ENCODE measurements at regions not wholly inside any gene's neighbourhood (a gene's known extent, or its start where the extent isn't known, plus 50 kb on each side); places are given as distances from the start of the nearest gene placed in this dataset.

DNA sequence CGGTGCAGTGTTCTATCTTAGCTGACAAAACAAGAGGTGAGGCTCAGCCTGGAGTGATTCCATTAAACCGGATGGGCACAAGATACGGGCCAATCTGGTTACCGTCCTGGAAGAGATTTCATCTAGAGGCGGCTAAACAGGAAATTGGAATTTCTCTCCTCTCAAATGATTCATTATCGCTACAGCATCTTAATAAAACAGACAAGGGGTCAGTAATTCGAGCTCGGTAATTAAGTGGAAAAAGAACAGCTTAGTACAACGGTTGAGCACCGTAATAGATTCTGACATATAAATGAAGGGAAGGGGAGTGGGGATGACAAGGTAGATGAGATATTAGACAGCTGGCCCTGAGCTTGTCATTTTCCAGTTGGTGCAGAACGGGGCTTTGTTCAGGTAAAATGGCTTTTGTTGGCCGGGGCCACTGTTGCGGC is 137.2 kb downstream of the EDN3 start:
- no peak overlapping the region for H3K27ac ChIP-seq
- H3K27me3 ChIP-seq = peaks cover 0 to 6% of the 10 kb centered on the region in 2 donors
- H3K36me3 ChIP-seq = no peaks in the 10 kb centered on the region
- no peak for DNase-seq (ENCODE audit: low spot score in 2 of 2)
- TF ChIP-seq, protein P1, sequence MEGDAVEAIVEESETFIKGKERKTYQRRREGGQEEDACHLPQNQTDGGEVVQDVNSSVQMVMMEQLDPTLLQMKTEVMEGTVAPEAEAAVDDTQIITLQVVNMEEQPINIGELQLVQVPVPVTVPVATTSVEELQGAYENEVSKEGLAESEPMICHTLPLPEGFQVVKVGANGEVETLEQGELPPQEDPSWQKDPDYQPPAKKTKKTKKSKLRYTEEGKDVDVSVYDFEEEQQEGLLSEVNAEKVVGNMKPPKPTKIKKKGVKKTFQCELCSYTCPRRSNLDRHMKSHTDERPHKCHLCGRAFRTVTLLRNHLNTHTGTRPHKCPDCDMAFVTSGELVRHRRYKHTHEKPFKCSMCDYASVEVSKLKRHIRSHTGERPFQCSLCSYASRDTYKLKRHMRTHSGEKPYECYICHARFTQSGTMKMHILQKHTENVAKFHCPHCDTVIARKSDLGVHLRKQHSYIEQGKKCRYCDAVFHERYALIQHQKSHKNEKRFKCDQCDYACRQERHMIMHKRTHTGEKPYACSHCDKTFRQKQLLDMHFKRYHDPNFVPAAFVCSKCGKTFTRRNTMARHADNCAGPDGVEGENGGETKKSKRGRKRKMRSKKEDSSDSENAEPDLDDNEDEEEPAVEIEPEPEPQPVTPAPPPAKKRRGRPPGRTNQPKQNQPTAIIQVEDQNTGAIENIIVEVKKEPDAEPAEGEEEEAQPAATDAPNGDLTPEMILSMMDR (IDR thresholded peaks at IDR 0.05) = no peak
- TF ChIP-seq EP300 (IDR thresholded peaks at IDR 0.05) = no peak
- TF ChIP-seq POLR2A (IDR thresholded peaks at IDR 0.05) = no peak
- no peak overlapping the region for H3K4me3 ChIP-seq
- H3K4me1 ChIP-seq = no peaks in the 10 kb centered on the region
- no peaks in the 10 kb centered on the region for H3K9me3 ChIP-seq
- WGBS, 2 donors = 77 to 83% methylated on average over 13 of the region's 13 CpGs

DNA sequence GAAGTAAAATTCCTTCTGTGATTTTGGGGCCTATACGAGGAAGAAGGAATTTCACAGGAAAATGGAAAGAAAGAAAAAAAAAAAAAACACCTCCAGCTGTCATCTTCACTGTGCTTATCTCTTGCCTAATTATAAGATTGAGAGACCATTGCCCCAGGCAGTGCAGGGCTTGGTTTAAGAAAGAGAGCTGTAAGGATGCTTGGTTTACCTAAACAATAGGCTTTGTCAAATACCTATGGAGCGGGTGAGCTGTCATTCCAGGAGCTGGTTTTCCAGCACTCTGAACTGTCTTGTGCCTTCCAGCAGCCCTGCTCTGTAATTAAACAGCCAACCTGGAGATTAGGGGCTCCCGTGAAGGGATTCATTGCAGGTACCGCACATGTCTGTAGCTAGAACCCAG is 137.8 kb downstream of the EDN3 start:
- WGBS, 2 donors = 86% methylated on average over 4 of the region's 4 CpGs
- H3K9me3 ChIP-seq = no peaks in the 10 kb centered on the region
- no peak for TF ChIP-seq POLR2A (IDR thresholded peaks at IDR 0.05)
- no peak for TF ChIP-seq EP300 (IDR thresholded peaks at IDR 0.05)
- TF ChIP-seq, protein P1 (IDR thresholded peaks at IDR 0.05) = no peak
- H3K27ac ChIP-seq = no peak overlapping the region
- no peaks in the 10 kb centered on the region for H3K4me1 ChIP-seq
- H3K27me3 ChIP-seq = peaks cover 0 to 6% of the 10 kb centered on the region in 2 donors
- H3K4me3 ChIP-seq = no peak overlapping the region
- H3K36me3 ChIP-seq = no peaks in the 10 kb centered on the region
- DNase-seq (ENCODE audit: low spot score in 2 of 2) = no peak

DNA sequence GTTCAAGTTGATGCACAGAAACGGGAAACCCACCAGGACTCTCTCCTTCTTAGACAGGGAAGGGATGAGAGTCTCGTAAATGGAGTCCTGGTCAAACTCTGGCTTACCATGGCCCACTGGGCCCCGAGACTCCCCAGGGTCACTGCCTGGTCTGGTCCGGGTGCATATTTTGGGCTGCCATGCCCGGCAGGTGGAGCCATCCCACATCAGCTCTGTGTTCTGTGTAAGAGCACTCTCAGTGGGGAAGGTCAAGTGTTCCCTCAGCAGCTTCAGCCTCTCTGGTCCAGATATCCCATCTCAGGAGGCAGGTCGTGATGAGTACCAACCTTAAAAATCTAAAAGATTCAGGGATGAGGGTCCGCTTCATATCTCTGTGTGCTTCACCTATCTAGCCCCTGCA is 138.8 kb downstream of the EDN3 start:
- peaks cover 0 to 9% of the 10 kb centered on the region in 2 donors for H3K27me3 ChIP-seq

DNA sequence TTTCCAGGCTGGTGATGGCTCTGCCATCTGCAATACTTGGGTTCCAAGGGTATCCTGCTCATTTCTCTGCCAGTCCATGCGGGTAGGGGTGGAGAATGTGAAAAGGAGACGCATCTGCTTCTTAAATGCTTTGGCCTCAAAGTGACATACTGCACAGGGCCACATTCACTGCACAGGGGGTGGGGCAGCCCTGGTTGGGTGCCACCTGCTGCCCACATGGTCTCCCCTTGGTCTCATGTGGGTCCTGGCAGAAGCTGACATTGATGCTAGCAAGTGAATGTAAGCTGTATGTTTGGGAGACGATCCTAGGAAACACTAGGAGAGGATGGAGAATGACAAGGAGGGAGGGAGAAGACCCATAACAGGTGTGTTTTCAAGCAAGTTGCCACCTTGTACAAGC is 140.9 kb downstream of the EDN3 start:
- Histone ChIP-seq H3K9me3 (no peaks in the 10 kb centered on the region), H3K27me3 (peaks cover 0 to 23% of the 10 kb centered on the region in 2 donors), H3K27ac (no peak overlapping the region), H3K36me3 (no peaks in the 10 kb centered on the region), H3K4me1 (no peaks in the 10 kb centered on the region), H3K4me3 (no peak overlapping the region)
- TF ChIP-seq POLR2A (IDR thresholded peaks at IDR 0.05) (no peak), EP300 (IDR thresholded peaks at IDR 0.05) (no peak)
- TF ChIP-seq, protein P1 (IDR thresholded peaks at IDR 0.05) = no peak
- no peak for DNase-seq (ENCODE audit: low spot score in 2 of 2)
- 83 to 98% methylated on average over 3 of the region's 3 CpGs for WGBS, 2 donors

More for the DNA sequence above, 138.8 kb downstream of the EDN3 start:
- Histone ChIP-seq H3K4me3 (no peak overlapping the region), H3K4me1 (no peaks in the 10 kb centered on the region), H3K9me3 (no peaks in the 10 kb centered on the region), H3K27ac (no peak overlapping the region), H3K36me3 (no peaks in the 10 kb centered on the region)
- TF ChIP-seq POLR2A (IDR thresholded peaks at IDR 0.05) = no peak
- TF ChIP-seq, protein P1 (IDR thresholded peaks at IDR 0.05) = no peak
- no peak for TF ChIP-seq EP300 (IDR thresholded peaks at IDR 0.05)
- 82 to 89% methylated on average over 6 to 7 of the region's 7 CpGs for WGBS, 2 donors
- no peak for DNase-seq (ENCODE audit: low spot score in 2 of 2)

DNA sequence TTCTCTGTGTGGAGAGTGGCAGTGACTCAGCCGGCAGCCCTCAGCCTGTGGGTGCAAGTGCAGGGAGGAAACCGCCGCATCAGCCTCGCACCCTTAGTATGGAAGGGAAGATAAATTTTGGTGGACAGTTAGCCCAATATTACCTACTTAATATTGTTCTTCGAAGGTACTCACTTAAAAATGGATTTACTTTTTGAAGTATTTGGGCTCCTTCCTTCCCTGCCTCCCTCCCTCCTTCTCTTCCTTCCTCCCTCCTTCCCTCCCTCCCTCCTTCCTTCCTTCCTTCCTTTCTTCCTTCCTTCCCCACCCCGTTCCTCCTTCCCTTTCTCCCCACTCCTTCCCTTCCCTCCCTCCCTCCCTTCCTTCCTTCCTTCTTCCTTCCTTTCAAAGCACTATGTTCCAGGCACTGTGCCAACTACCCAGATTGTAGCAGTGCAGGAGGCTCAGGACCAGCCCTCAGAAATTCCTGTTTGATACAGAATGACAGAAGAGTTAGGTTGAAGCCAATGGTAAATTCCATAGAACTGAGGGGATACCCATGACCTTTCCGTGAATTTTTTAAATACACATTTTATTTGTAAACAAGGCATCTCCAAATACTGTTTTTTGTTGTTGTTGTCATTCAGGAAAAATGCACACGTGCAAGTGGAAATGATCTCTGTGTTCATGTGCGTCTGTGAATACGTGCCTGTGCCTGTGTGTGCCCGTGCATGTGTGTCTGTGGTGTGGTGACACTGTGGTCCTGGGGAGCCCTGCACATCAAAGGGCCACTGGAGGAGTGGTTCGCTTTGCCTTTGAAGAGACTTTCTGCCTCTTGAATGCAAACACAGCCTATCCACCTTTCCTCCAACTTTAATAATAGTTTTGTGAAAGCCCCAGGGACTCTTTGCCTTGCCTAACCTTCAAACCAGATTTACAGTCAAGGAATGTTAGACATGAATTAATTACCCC is 141.7 kb downstream of the EDN3 start:
- H3K27ac ChIP-seq = no peak overlapping the region
- H3K4me3 ChIP-seq = no peak overlapping the region
- H3K9me3 ChIP-seq = no peaks in the 10 kb centered on the region
- DNase-seq (ENCODE audit: low spot score in 2 of 2) = no peak
- no peaks in the 10 kb centered on the region for H3K4me1 ChIP-seq
- H3K27me3 ChIP-seq = peaks cover 0 to 27% of the 10 kb centered on the region in 2 donors
- TF ChIP-seq, protein P1 (IDR thresholded peaks at IDR 0.05) = no peak
- TF ChIP-seq EP300 (IDR thresholded peaks at IDR 0.05) (no peak), POLR2A (IDR thresholded peaks at IDR 0.05) (no peak)
- no peaks in the 10 kb centered on the region for H3K36me3 ChIP-seq
- WGBS, 2 donors = 60 to 66% methylated on average over 12 of the region's 12 CpGs

All from tibial nerve (tissue), 4 donors.